ENCODE measurements at regions not wholly inside any gene's neighbourhood (a gene's known extent, or its start where the extent isn't known, plus 50 kb on each side); places are given as distances from the start of the nearest gene placed in this dataset.
"Not testable (repeated sequence)": the region's sequence is repeated elsewhere in the genome, so short reads cannot be mapped to it uniquely, and the experiment has no call there.

GRCh38 chr10:52368725-52369124 is 54.6 kb downstream of the DKK1 start:
- H3K4me1 ChIP-seq (ENCODE audit: control insufficient read depth, insufficient read depth, low read length) = no peaks in the 10 kb centered on the region
- intact Hi-C loops (cut with micrococcal nuclease) = no loop called here
- ATAC-seq (no peak), DNase-seq (no peak)
- no peak overlapping the region for H3K4me3 Mint-ChIP-seq
- H3K4me3 ChIP-seq (ENCODE audit: low read length) = no peak overlapping the region
- no peak for TF ChIP-seq CTCF (IDR thresholded peaks at IDR 0.05)
- H3K9me3 ChIP-seq (ENCODE audit: control insufficient read depth, insufficient read depth, low read length) = no peaks in the 10 kb centered on the region
- no peaks in the 10 kb centered on the region for H3K36me3 Mint-ChIP-seq
- H3K9me3 Mint-ChIP-seq = no peaks in the 10 kb centered on the region
- no peaks in the 10 kb centered on the region for H3K4me1 Mint-ChIP-seq
- no peak overlapping the region for H3K27ac Mint-ChIP-seq
- peaks cover 0 to 3% of the 10 kb centered on the region in 2 donors for H3K27me3 Mint-ChIP-seq (ENCODE audit: low read depth in 2 of 2)
- 73% methylated on average over 1 of the region's 1 CpG for WGBS (ENCODE audit: insufficient coverage)
- H3K36me3 ChIP-seq (ENCODE audit: control insufficient read depth, insufficient read depth, low read length) = no peaks in the 10 kb centered on the region
- H3K27ac ChIP-seq (ENCODE audit: low read length) = no peak overlapping the region
- H3K27me3 ChIP-seq (ENCODE audit: control insufficient read depth, insufficient read depth, low read length) = no peaks in the 10 kb centered on the region

GRCh38 chr10:52374207-52374606 is 60.1 kb downstream of the DKK1 start:
- H3K4me1 Mint-ChIP-seq; H3K27ac ChIP-seq (ENCODE audit: low read length); DNase-seq; H3K36me3 Mint-ChIP-seq; ATAC-seq; H3K9me3 Mint-ChIP-seq; H3K36me3 ChIP-seq (ENCODE audit: control insufficient read depth, insufficient read depth, low read length); H3K9me3 ChIP-seq (ENCODE audit: control insufficient read depth, insufficient read depth, low read length); H3K27me3 ChIP-seq (ENCODE audit: control insufficient read depth, insufficient read depth, low read length); H3K4me3 Mint-ChIP-seq; intact Hi-C loops (cut with micrococcal nuclease); H3K4me1 ChIP-seq (ENCODE audit: control insufficient read depth, insufficient read depth, low read length); H3K4me3 ChIP-seq (ENCODE audit: low read length); H3K27ac Mint-ChIP-seq: not testable (repeated sequence)
- WGBS (ENCODE audit: insufficient coverage) = 75% methylated on average over 1 of the region's 2 CpGs
- H3K27me3 Mint-ChIP-seq (ENCODE audit: low read depth in 2 of 2) = peaks cover 0 to 17% of the 10 kb centered on the region in 2 donors

- H3K4me3 ChIP-seq (ENCODE audit: low read length) = no peak overlapping the region
- H3K27ac Mint-ChIP-seq = no peak overlapping the region
- H3K27ac ChIP-seq (ENCODE audit: low read length) = no peak overlapping the region
- 65% methylated on average over 2 of the region's 2 CpGs for WGBS (ENCODE audit: insufficient coverage)
- H3K27me3 Mint-ChIP-seq (ENCODE audit: low read depth in 2 of 2) = peaks cover 0 to 19% of the 10 kb centered on the region in 2 donors
- H3K27me3 ChIP-seq (ENCODE audit: control insufficient read depth, insufficient read depth, low read length) = no peaks in the 10 kb centered on the region
- H3K4me3 Mint-ChIP-seq = no peak overlapping the region
- no peaks in the 10 kb centered on the region for H3K9me3 ChIP-seq (ENCODE audit: control insufficient read depth, insufficient read depth, low read length)
- TF ChIP-seq CTCF (IDR thresholded peaks at IDR 0.05) = no peak
- H3K9me3 Mint-ChIP-seq = peaks cover 0 to 3% of the 10 kb centered on the region in 2 donors
- no peaks in the 10 kb centered on the region for H3K4me1 Mint-ChIP-seq
- no peaks in the 10 kb centered on the region for H3K36me3 Mint-ChIP-seq
- DNase-seq (no peak), ATAC-seq (no peak)
- intact Hi-C loops (cut with micrococcal nuclease) = no loop called here
- no peaks in the 10 kb centered on the region for H3K4me1 ChIP-seq (ENCODE audit: control insufficient read depth, insufficient read depth, low read length)
- no peaks in the 10 kb centered on the region for H3K36me3 ChIP-seq (ENCODE audit: control insufficient read depth, insufficient read depth, low read length)
These were observed 62.7 kb downstream of the DKK1 start for GRCh38 chr10:52376694-52377354.

GRCh38 chr10:52378124-52378523 is 64.0 kb downstream of the DKK1 start:
- no peaks in the 10 kb centered on the region for H3K9me3 ChIP-seq (ENCODE audit: control insufficient read depth, insufficient read depth, low read length)
- no peaks in the 10 kb centered on the region for H3K4me1 ChIP-seq (ENCODE audit: control insufficient read depth, insufficient read depth, low read length)
- Mint-ChIP-seq H3K9me3 (peaks cover 0 to 3% of the 10 kb centered on the region in 2 donors), H3K4me3 (no peak overlapping the region), H3K27ac (no peak overlapping the region), H3K4me1 (no peaks in the 10 kb centered on the region), H3K36me3 (no peaks in the 10 kb centered on the region), H3K27me3 (ENCODE audit: low read depth in 2 of 2) (peaks cover 0 to 19% of the 10 kb centered on the region in 2 donors)
- no peaks in the 10 kb centered on the region for H3K36me3 ChIP-seq (ENCODE audit: control insufficient read depth, insufficient read depth, low read length)
- H3K27ac ChIP-seq (ENCODE audit: low read length) = no peak overlapping the region
- intact Hi-C loops (cut with micrococcal nuclease) = no loop called here
- 89% methylated on average over 2 of the region's 3 CpGs for WGBS (ENCODE audit: insufficient coverage)
- no peak for TF ChIP-seq CTCF (IDR thresholded peaks at IDR 0.05)
- DNase-seq = no peak
- ATAC-seq = no peak
- no peak overlapping the region for H3K4me3 ChIP-seq (ENCODE audit: low read length)
- H3K27me3 ChIP-seq (ENCODE audit: control insufficient read depth, insufficient read depth, low read length) = no peaks in the 10 kb centered on the region

Measured in natural killer cell (primary cell).